KMS-11 (cell line): ENCODE measurements at regions not wholly inside any gene's neighbourhood (a gene's known extent, or its start where the extent isn't known, plus 50 kb on each side); places are given as distances from the start of the nearest gene placed in this dataset.

Experiments used
- H2AFZ ChIP-seq: fragments of 200-600 bp; sonication (generic); 2 replicates; pipeline ENCODE4 v1.6.1; 2016; ENCODE audit warnings: antibody characterized with exemption, mixed run types, low read depth
- H3K27ac ChIP-seq: fragments of 200-600 bp; sonication (generic); 2 replicates; pipeline ENCODE4 v1.6.1; 2016; ENCODE audit warnings: mild to moderate bottlenecking, mixed run types
- H3K27me3 ChIP-seq: fragments of 200-600 bp; sonication (generic); 2 replicates; pipeline ENCODE4 v1.6.1; 2017; ENCODE audit warnings: mild to moderate bottlenecking, low read depth, mixed run types, moderate library complexity; ENCODE audit not compliant: insufficient read depth
- H3K36me3 ChIP-seq: fragments of 200-600 bp; sonication (generic); 2 replicates; pipeline ENCODE4 v1.6.1; 2017; ENCODE audit warnings: mild to moderate bottlenecking, mixed run types; ENCODE audit not compliant: insufficient read depth
- H3K4me1 ChIP-seq: fragments of 200-600 bp; sonication (generic); 2 replicates; pipeline ENCODE4 v1.6.1; 2016; ENCODE audit warnings: mild to moderate bottlenecking, low read depth, mixed run types; ENCODE audit not compliant: poor library complexity, severe bottlenecking
- H3K4me2 ChIP-seq: fragments of 200-600 bp; sonication (generic); 2 replicates; pipeline ENCODE4 v1.7.0; 2016; ENCODE audit warnings: mild to moderate bottlenecking, mixed run types
- H3K4me3 ChIP-seq: fragments of 200-600 bp; sonication (generic); IDR thresholded peaks from 2 replicates; pipeline ENCODE4 v1.6.1; 2017; ENCODE audit warnings: low read depth, low read length, mixed read lengths; ENCODE audit not compliant: insufficient read depth
- H3K79me2 ChIP-seq: fragments of 200-600 bp; sonication (generic); 2 replicates; pipeline ENCODE4 v1.6.1; 2016; ENCODE audit warnings: low read depth, mixed run types; ENCODE audit not compliant: insufficient read depth
- H3K9ac ChIP-seq: fragments of 200-600 bp; sonication (generic); 2 replicates; pipeline ENCODE4 v1.6.1; 2016; ENCODE audit warnings: mild to moderate bottlenecking, mixed run types
- H4K20me1 ChIP-seq: fragments of 200-600 bp; sonication (generic); 2 replicates; pipeline ENCODE4 v1.6.1; 2016; ENCODE audit warnings: mild to moderate bottlenecking, mixed run types; ENCODE audit not compliant: insufficient read depth
- TF ChIP-seq, protein P1 (sequence below): fragments of 200-600 bp; sonication (generic); conservative IDR thresholded peaks from 2 replicates; pipeline ENCODE4 v1.6.1; 2017; ENCODE audit warnings: low read depth, mild to moderate bottlenecking, antibody characterized with exemption, low read length, moderate library complexity, mixed read lengths

DNA sequence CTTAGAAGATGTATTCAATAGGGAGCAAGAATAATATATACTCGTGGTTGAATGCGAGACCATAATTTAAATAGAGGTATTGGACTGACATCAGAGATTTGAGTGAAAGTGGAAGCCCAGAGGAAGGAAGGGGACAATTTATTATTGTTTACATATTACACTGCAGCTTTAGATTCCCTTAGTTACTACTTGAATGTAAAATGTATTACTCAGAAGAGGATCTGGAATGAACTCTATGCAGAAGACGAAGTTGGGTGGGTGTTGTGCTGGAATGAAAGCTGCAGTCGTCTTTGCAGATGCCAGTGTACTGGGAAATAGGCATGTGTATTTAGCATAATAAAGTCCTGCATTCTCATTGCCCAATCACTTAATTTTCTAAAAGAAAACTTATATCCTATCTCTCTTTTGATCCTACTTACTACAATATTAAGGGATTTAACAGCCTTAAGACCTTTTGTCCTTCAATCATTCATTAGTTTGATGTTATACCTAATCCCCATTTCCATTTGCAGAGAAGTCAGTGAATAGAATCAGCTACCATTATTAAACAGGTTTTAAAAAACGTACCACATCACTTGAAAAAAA is 570.7 kb upstream of the WWC1 start:
- Histone ChIP-seq H3K27me3 (no peaks in the 10 kb centered on the region), H3K27ac (no peak overlapping the region), H3K9ac (no peak overlapping the region), H3K36me3 (no peaks in the 10 kb centered on the region), H3K4me1 (no peaks in the 10 kb centered on the region), H3K4me3 (no peak overlapping the region), H3K79me2 (no peaks in the 10 kb centered on the region), H4K20me1 (no peaks in the 10 kb centered on the region), H2AFZ (no peak overlapping the region), H3K4me2 (no peak overlapping the region)
- TF ChIP-seq, protein P1, sequence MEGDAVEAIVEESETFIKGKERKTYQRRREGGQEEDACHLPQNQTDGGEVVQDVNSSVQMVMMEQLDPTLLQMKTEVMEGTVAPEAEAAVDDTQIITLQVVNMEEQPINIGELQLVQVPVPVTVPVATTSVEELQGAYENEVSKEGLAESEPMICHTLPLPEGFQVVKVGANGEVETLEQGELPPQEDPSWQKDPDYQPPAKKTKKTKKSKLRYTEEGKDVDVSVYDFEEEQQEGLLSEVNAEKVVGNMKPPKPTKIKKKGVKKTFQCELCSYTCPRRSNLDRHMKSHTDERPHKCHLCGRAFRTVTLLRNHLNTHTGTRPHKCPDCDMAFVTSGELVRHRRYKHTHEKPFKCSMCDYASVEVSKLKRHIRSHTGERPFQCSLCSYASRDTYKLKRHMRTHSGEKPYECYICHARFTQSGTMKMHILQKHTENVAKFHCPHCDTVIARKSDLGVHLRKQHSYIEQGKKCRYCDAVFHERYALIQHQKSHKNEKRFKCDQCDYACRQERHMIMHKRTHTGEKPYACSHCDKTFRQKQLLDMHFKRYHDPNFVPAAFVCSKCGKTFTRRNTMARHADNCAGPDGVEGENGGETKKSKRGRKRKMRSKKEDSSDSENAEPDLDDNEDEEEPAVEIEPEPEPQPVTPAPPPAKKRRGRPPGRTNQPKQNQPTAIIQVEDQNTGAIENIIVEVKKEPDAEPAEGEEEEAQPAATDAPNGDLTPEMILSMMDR = no peak

DNA sequence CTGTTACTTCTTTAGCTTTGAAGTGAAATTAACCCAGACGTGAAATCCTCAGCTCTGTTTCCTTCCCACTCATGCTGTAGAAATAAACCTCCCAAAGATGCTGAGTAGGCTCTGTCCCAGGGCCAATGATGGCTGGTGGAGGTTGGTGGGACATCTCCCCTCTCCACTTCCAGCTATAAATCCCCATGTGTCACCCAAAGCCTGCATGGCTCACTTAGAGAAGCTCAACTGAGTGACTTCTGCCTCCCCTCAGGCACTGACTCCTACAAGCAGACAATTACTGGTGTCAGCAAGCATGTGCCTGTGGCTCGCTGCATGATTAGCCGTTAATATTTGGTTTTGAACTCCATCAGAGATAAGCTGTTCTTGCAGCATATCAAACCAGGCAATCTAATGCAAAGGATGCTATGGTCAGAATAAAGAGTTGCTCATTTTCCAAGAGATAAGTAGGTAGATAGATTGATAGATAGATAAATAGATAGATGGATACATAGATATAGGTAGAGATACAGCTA is 569.5 kb upstream of the WWC1 start:
- H3K27me3 ChIP-seq = no peaks in the 10 kb centered on the region
- H3K27ac ChIP-seq = no peak overlapping the region
- no peaks in the 10 kb centered on the region for H4K20me1 ChIP-seq
- no peaks in the 10 kb centered on the region for H3K4me1 ChIP-seq
- no peak overlapping the region for H2AFZ ChIP-seq
- H3K36me3 ChIP-seq = no peaks in the 10 kb centered on the region
- no peaks in the 10 kb centered on the region for H3K79me2 ChIP-seq
- H3K9ac ChIP-seq = no peak overlapping the region
- TF ChIP-seq, protein P1 = no peak
- H3K4me3 ChIP-seq = no peak overlapping the region
- H3K4me2 ChIP-seq = no peak overlapping the region

DNA sequence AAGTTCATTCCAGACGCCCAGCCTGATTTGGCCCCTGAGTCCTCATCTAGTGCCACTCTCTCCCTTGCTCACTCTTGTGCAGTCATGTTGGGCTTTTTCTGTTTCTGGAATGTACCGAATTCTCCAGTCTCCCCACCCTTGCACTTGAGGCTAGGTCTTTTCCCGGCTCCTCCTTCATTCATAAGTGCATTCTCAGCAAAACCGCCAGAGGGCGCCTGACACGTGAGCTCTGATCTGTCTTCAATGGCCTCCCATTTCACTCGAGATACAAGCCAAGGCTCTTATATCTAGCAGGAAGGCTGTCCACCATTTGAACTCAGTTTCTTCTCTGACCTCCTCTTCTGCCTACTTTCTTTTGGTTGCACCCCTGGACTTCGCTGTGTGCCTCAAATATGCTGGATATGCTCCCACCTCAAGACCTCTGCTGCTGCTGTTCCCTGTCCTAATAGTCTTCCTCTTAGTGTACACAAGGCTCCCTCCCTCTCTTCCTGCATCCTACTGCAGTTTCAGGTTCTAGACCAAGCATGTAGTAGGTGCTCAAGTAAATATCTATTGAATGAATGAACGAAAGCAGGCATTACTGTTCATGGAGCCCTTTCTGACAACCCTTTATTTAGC is 568.1 kb upstream of the WWC1 start:
- Histone ChIP-seq H3K4me1 (no peaks in the 10 kb centered on the region), H3K4me2 (no peak overlapping the region), H3K27ac (no peak overlapping the region), H2AFZ (peak overlapping the region; percentile 32; the same call in 1 of the 2 replicates), H3K4me3 (no peak overlapping the region), H3K9ac (no peak overlapping the region), H4K20me1 (no peaks in the 10 kb centered on the region), H3K36me3 (no peaks in the 10 kb centered on the region), H3K27me3 (no peaks in the 10 kb centered on the region), H3K79me2 (no peaks in the 10 kb centered on the region)
- TF ChIP-seq, protein P1 = peak; percentile 82

DNA sequence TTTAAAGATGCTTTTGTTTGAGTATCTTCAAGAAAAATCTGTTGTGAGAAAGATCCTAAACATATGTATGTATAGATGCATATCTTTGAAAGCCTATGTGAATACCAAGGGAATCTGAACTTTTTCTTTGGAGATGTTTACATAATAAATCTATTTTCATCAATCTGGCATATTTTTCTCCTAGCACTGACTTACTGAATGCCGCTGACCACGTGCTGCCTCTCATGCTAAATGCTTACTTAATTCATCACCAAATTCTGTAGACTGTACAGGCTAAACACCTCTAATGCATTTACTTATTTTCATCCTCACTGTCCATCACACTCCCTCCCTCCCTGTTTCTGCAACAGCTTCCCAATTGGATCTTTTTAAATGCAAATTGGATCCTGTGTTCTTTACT is 566.2 kb upstream of the WWC1 start:
- Histone ChIP-seq H3K36me3 (no peaks in the 10 kb centered on the region), H4K20me1 (no peaks in the 10 kb centered on the region), H3K4me1 (no peaks in the 10 kb centered on the region), H3K27me3 (no peaks in the 10 kb centered on the region), H3K4me3 (no peak overlapping the region), H3K9ac (no peak overlapping the region), H3K79me2 (no peaks in the 10 kb centered on the region), H3K4me2 (no peak overlapping the region), H2AFZ (no peak overlapping the region), H3K27ac (no peak overlapping the region)
- TF ChIP-seq, protein P1 = no peak
